Thymus (tissue), 11 donors: ENCODE measurements at regions not wholly inside any gene's neighbourhood (a gene's known extent, or its start where the extent isn't known, plus 50 kb on each side); places are given as distances from the start of the nearest gene placed in this dataset.

Source experiments
- DNase-seq, 9 donors: peaks; one replicate each; pipeline ENCODE4 v3.0.0-alpha.2; 2013; ENCODE audit warnings: low spot score in 9 of 9, low read depth in 6 of 9, missing footprints in 1 of 9
- H3K27ac ChIP-seq, 2 donors: one replicate each; pipeline ENCODE4 v1.5.1; 2013; ENCODE audit warnings: control low read depth in 1 of 2, low read depth in 1 of 2, low read length in 1 of 2, mild to moderate bottlenecking in 1 of 2, moderate library complexity in 1 of 2
- H3K27me3 ChIP-seq, 2 donors: one replicate each; pipeline ENCODE4 v1.5.1; 2013; ENCODE audit warnings: low read length in 1 of 2; ENCODE audit not compliant: control insufficient read depth in 2 of 2, insufficient read depth in 1 of 2
- H3K36me3 ChIP-seq, 2 donors: one replicate each; pipeline ENCODE4 v1.5.1; 2013; ENCODE audit warnings: low read length in 1 of 2, mild to moderate bottlenecking in 1 of 2, moderate library complexity in 1 of 2; ENCODE audit not compliant: control insufficient read depth in 2 of 2, insufficient read depth in 2 of 2
- H3K4me1 ChIP-seq, 2 donors: one replicate each; pipeline ENCODE4 v1.5.1; 2013; ENCODE audit warnings: low read length in 2 of 2; ENCODE audit not compliant: control insufficient read depth in 2 of 2, insufficient read depth in 2 of 2
- H3K4me3 ChIP-seq, 2 donors: one replicate each; pipeline ENCODE4 v1.5.1; 2013; ENCODE audit warnings: low read length in 2 of 2, control low read depth in 1 of 2, mild to moderate bottlenecking in 1 of 2
- H3K9me3 ChIP-seq, 2 donors: one replicate each; pipeline ENCODE4 v1.5.1; 2013; ENCODE audit warnings: low read length in 1 of 2, mild to moderate bottlenecking in 1 of 2; ENCODE audit not compliant: control insufficient read depth in 2 of 2, insufficient read depth in 1 of 2
- WGBS: extraction: QIAGEN DNeasy Blood & Tissue Kit; methylation state at CpG from one replicate; pipeline ENCODE4 v1.1.7; 2013; 5-methylcytosine and 5-hydroxymethylcytosine counted together
- donor health status: healthy.

- Histone ChIP-seq H3K9me3 (no peaks in the 10 kb centered on the region), H3K27me3 (no peaks in the 10 kb centered on the region), H3K36me3 (no peaks in the 10 kb centered on the region), H3K27ac (no peak overlapping the region), H3K4me1 (no peaks in the 10 kb centered on the region), H3K4me3 (no peak overlapping the region)
- no peak for DNase-seq
- 91% methylated on average over 4 of the region's 4 CpGs for WGBS
These were observed 207.1 kb downstream of the ZNF330 start for GRCh38 chr4:141427726-141428296.

DNA sequence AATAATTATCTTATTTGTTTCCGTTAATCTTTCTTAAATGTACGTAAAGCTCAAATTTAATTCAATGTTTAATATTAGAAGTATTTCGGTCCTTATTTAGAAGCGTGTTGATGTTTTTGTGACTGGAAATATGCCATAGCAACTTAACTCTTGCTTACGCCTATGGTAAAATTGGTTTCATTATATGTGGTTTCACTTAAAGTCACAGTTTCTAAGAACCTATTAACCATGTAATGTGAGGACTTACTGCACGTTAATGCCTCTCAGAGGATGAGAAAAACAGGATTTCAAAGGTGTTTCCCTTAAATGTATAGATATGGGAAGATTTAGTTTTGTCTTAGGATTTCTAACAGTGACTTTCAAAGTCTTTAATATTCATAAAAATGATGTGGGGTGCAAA is 206.4 kb upstream of the IL15 start:
- no peak overlapping the region for H3K27ac ChIP-seq
- H3K9me3 ChIP-seq, result no peaks in the 10 kb centered on the region
- H3K4me3 ChIP-seq, result no peak overlapping the region
- WGBS, result 81% methylated on average over 6 of the region's 6 CpGs
- H3K27me3 ChIP-seq, result no peaks in the 10 kb centered on the region
- H3K36me3 ChIP-seq, result no peaks in the 10 kb centered on the region
- H3K4me1 ChIP-seq, result no peaks in the 10 kb centered on the region
- DNase-seq, result no peak

GRCh38 chr4:141430686-141431085 is 205.7 kb upstream of the IL15 start:
- H3K4me1 ChIP-seq, result no peaks in the 10 kb centered on the region
- DNase-seq, result no peak
- no peaks in the 10 kb centered on the region for H3K27me3 ChIP-seq
- H3K9me3 ChIP-seq, result no peaks in the 10 kb centered on the region
- no peak overlapping the region for H3K4me3 ChIP-seq
- WGBS, result 95% methylated on average over 4 of the region's 4 CpGs
- H3K36me3 ChIP-seq, result no peaks in the 10 kb centered on the region
- H3K27ac ChIP-seq, result no peak overlapping the region

DNA sequence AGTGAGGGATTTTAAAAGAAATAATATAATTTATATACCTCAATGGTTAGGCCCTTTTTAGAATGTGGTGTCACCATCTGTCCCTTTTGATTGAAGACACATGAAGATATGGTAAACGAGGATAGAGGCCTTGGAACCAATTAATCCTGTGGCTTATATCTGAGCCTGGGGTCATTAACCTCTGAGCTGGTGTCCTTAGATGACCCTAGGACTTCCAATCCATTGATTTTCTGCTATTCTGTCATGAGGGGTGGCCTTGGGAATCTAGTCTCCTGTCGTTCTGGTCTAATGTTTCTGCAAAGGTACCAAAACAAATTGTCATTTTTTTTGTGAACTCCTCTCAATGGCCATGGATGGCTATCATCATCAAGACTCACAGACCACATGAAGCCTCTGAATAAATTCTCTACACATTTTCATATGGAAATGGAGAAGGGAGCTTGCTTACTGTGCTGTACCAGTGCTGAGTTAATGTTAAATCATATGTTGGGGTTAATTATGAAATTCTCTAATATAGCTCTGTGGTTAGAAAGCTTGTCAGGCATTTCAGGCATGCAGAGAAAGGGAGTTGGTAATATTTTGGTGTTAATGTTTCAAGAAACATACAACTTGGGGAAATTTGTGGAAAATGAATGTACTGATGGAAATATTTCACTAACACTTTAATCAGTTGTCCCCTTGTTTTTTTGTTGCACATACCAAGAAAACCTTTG is 204.2 kb upstream of the IL15 start:
- Histone ChIP-seq H3K27me3 (no peaks in the 10 kb centered on the region), H3K27ac (no peak overlapping the region), H3K36me3 (no peaks in the 10 kb centered on the region), H3K4me1 (no peaks in the 10 kb centered on the region), H3K4me3 (no peak overlapping the region), H3K9me3 (no peaks in the 10 kb centered on the region)
- no peak for DNase-seq
- WGBS, result 90% methylated on average over 2 of the region's 2 CpGs

- Histone ChIP-seq H3K36me3 (no peaks in the 10 kb centered on the region), H3K4me3 (no peak overlapping the region), H3K4me1 (no peaks in the 10 kb centered on the region), H3K27ac (no peak overlapping the region), H3K27me3 (no peaks in the 10 kb centered on the region), H3K9me3 (no peaks in the 10 kb centered on the region)
- WGBS, result 90% methylated on average over 3 of the region's 3 CpGs
- no peak for DNase-seq
These were observed 200.7 kb upstream of the IL15 start for GRCh38 chr4:141435446-141436225.

- Histone ChIP-seq H3K27me3 (no peaks in the 10 kb centered on the region), H3K9me3 (no peaks in the 10 kb centered on the region)
These were observed 197.2 kb upstream of the IL15 start for GRCh38 chr4:141439223-141439622.

DNA sequence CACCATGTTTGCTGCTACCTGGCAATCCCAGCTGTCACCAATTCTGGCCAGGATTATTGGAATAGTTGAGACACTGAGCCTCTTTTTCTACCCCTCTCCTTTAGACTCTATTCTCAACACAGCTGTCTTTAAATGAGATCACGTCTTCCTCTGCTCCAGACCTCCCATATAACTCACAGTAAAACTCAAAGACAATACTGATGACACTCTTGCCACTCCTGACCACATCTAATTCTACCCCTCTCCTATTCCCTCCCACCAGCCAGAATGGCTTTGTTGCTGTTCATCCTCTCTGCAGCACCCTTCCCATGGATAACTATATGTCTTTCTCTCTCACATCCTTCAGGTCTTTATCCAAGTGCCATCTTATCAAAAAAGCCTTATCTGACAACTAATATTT is 188.6 kb upstream of the IL15 start:
- 88% methylated on average over 1 of the region's 1 CpG for WGBS
- Histone ChIP-seq H3K27ac (no peak overlapping the region), H3K4me1 (no peaks in the 10 kb centered on the region), H3K4me3 (no peak overlapping the region), H3K36me3 (no peaks in the 10 kb centered on the region), H3K27me3 (no peaks in the 10 kb centered on the region), H3K9me3 (no peaks in the 10 kb centered on the region)
- no peak for DNase-seq

More at GRCh38 chr4:141439223-141439622, 197.2 kb upstream of the IL15 start:
- 97% methylated on average over 1 of the region's 1 CpG for WGBS
- no peak overlapping the region for H3K27ac ChIP-seq
- no peak for DNase-seq
- no peaks in the 10 kb centered on the region for H3K36me3 ChIP-seq
- no peaks in the 10 kb centered on the region for H3K4me1 ChIP-seq
- H3K4me3 ChIP-seq, result no peak overlapping the region

DNA sequence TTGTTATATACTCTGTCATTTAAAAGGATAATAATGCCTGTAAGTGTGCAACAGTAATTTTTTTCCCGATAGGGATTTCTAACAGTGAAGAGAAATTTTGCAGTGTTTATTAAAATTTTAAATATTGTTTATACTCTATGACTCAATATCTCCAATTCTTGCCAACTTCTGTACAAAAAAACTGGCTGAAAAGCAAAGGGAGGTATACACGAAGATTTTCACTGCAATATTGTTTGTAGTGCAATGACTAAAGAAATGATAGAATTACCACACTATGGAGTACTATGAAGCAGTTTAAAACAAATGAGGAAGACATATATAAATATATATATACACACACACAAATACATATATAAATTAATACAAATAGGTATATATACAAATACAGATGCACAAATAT is 187.9 kb upstream of the IL15 start:
- no peaks in the 10 kb centered on the region for H3K27me3 ChIP-seq
- WGBS, result 95% methylated on average over 2 of the region's 2 CpGs
- H3K4me1 ChIP-seq, result no peaks in the 10 kb centered on the region
- DNase-seq, result no peak
- H3K36me3 ChIP-seq, result no peaks in the 10 kb centered on the region
- H3K27ac ChIP-seq, result no peak overlapping the region
- H3K9me3 ChIP-seq, result no peaks in the 10 kb centered on the region
- no peak overlapping the region for H3K4me3 ChIP-seq

DNA sequence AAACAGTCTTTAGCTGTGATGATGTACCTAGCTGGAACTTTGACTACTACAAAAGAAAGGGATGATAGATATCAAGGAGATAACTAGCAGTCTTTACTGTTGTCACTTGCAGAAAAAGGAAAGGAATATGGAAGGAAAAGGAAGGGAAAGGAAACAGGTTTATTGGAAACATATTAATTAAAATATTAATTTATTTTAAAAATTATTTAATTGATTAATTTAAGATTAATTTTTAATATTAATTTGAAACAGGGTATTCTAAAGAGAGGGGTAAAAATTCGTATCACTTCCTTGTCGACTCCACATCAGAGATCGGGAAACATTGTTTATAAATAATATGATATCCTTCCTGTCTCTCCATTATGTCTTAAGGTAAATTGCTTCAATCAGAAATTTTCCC is 186.5 kb upstream of the IL15 start:
- Histone ChIP-seq H3K36me3 (no peaks in the 10 kb centered on the region), H3K4me1 (no peaks in the 10 kb centered on the region), H3K27me3 (no peaks in the 10 kb centered on the region), H3K4me3 (no peak overlapping the region), H3K27ac (no peak overlapping the region), H3K9me3 (no peaks in the 10 kb centered on the region)
- no peak for DNase-seq
- WGBS, result 96% methylated on average over 3 of the region's 3 CpGs
